ENCODE measurements at regions not wholly inside any gene's neighbourhood (a gene's known extent, or its start where the extent isn't known, plus 50 kb on each side); places are given as distances from the start of the nearest gene placed in this dataset.

- DNase-seq (ENCODE audit: low read depth, low spot score) (no peak), ATAC-seq (no peak)
- H3K4me2 ChIP-seq (ENCODE audit: low read length), result no peak overlapping the region
- H2AFZ ChIP-seq (ENCODE audit: low read depth, low read length, poor library complexity, severe bottlenecking), result no peak overlapping the region
- H3K9ac ChIP-seq (ENCODE audit: low read length), result no peak overlapping the region
- no peaks in the 10 kb centered on the region; a peak in 1 of 4 replicates for H3K36me3 ChIP-seq (ENCODE audit: control insufficient read depth in 1 of 2, insufficient read depth in 2 of 2, low read length in 2 of 2)
- intact Hi-C loops (cut with micrococcal nuclease), result no loop called here
- H3K79me2 ChIP-seq (ENCODE audit: insufficient read depth, low read length), result no peaks in the 10 kb centered on the region
- no peaks in the 10 kb centered on the region for H4K20me1 ChIP-seq (ENCODE audit: insufficient read depth)
- no peaks in the 10 kb centered on the region for H3K4me1 ChIP-seq (ENCODE audit: control insufficient read depth in 1 of 2, insufficient read depth in 2 of 2, low read length in 2 of 2)
- RAD21 ChIA-PET (ENCODE audit: low non-redundant PET in 1 of 2, low total read pairs in 2 of 2, uncharacterized antibody in 2 of 2, unreplicated experiment in 2 of 2), result no interaction called here
- CTCF ChIA-PET, result no interaction called here
- H3K27me3 ChIP-seq (ENCODE audit: insufficient read depth, low read length), result no peaks in the 10 kb centered on the region
- H3K9me3 ChIP-seq (ENCODE audit: control insufficient read depth in 1 of 2, insufficient read depth in 1 of 2, low read depth in 1 of 2, low read length in 2 of 2), result peaks cover 7 to 15% of the 10 kb centered on the region in 2 experiments; a peak in 2 of 4 replicates
- no TSS peak for BruUV-seq (replicated peaks)
- TF ChIP-seq SP1 (IDR thresholded peaks at IDR 0.05; ENCODE audit: low read depth) (no peak), REST (IDR thresholded peaks at IDR 0.05; ENCODE audit: low read depth) (no peak), ATF3 (IDR thresholded peaks at IDR 0.05) (no peak), TCF7L2 (IDR thresholded peaks at IDR 0.05; ENCODE audit: borderline replicate concordance, extremely low read depth, insufficient read depth, insufficient read length) (no peak), SRF (IDR thresholded peaks at IDR 0.05; ENCODE audit: low read depth) (no peak), ZNF274 (IDR thresholded peaks at IDR 0.05; ENCODE audit: low read depth, low read length) (no peak), EGR1 (IDR thresholded peaks at IDR 0.05; ENCODE audit: low read depth) (no peak), ZFX (IDR thresholded peaks at IDR 0.05) (no peak), POLR2AphosphoS5 (IDR thresholded peaks at IDR 0.05; ENCODE audit: low read depth, low read length) (no peak), CEBPB (IDR thresholded peaks at IDR 0.05; ENCODE audit: low read depth) (no peak), RAD21 (IDR thresholded peaks at IDR 0.05; ENCODE audit: low read depth) (no peak), CBX3 (IDR thresholded peaks at IDR 0.05; ENCODE audit: low read depth) (no peak), EZH2phosphoT487 (IDR thresholded peaks at IDR 0.05; ENCODE audit: borderline replicate concordance) (no peak), YY1 (IDR thresholded peaks at IDR 0.05; ENCODE audit: extremely low read depth, insufficient replicate concordance, low read depth, low read length) (no peak), FOSL1 (IDR thresholded peaks at IDR 0.05; ENCODE audit: low read depth) (no peak)
- no peak overlapping the region for H3K4me3 ChIP-seq (replicated peaks in 1 of 2; ENCODE audit: low read depth in 1 of 2, low read length in 2 of 2)
- no peak overlapping the region for H3K27ac ChIP-seq (ENCODE audit: low read depth, low read length)
- POLR2A ChIA-PET, result no interaction called here
- no peaks in the 10 kb centered on the region for H3K9me2 ChIP-seq (ENCODE audit: insufficient read depth)
Observed at GRCh38 chr10:36676321-36676720, 449.1 kb upstream of the ANKRD30A start.
